ENCODE measurements at regions not wholly inside any gene's neighbourhood (a gene's known extent, or its start where the extent isn't known, plus 50 kb on each side); places are given as distances from the start of the nearest gene placed in this dataset.

- TF ChIP-seq POLR2AphosphoS5 (IDR thresholded peaks at IDR 0.05): no peak
- no peak for TF ChIP-seq POLR2A (IDR thresholded peaks at IDR 0.05)
These were observed 102.4 kb upstream of the SOX1 start for GRCh38 chr13:111964411-111965035.
